Ishikawa (cell line): ENCODE measurements at regions not wholly inside any gene's neighbourhood (a gene's known extent, or its start where the extent isn't known, plus 50 kb on each side); places are given as distances from the start of the nearest gene placed in this dataset.

ENCODE experiments used
- CEBPB ChIP-seq: IDR thresholded peaks from 2 replicates; pipeline ENCODE4 v1.6.1; 2012
- CREB1 ChIP-seq: IDR thresholded peaks from 2 replicates; pipeline ENCODE4 v1.6.1; 2012; ENCODE audit warnings: low read depth
- EGR1 ChIP-seq: IDR thresholded peaks from 2 replicates; pipeline ENCODE4 v1.6.1; 2012
- EP300 ChIP-seq: IDR thresholded peaks from 2 replicates; pipeline ENCODE4 v1.6.1; 2012; ENCODE audit warnings: borderline replicate concordance
- FOXM1 ChIP-seq: IDR thresholded peaks from 2 replicates; pipeline ENCODE4 v1.6.1; 2012; ENCODE audit warnings: low read depth, borderline replicate concordance
- MAX ChIP-seq: IDR thresholded peaks from 2 replicates; pipeline ENCODE4 v1.6.1; 2012
- NFIC ChIP-seq: IDR thresholded peaks from 2 replicates; pipeline ENCODE4 v1.6.1; 2012
- RAD21 ChIP-seq: IDR thresholded peaks from 2 replicates; pipeline ENCODE4 v1.6.1; 2012; ENCODE audit warnings: low read depth
- TAF1 ChIP-seq: IDR thresholded peaks from 2 replicates; pipeline ENCODE4 v1.6.1; 2012; ENCODE audit warnings: low read depth, mild to moderate bottlenecking
- TCF12 ChIP-seq: IDR thresholded peaks from 2 replicates; pipeline ENCODE4 v1.6.1; 2012; ENCODE audit warnings: low read depth
- TEAD4 ChIP-seq: IDR thresholded peaks from 2 replicates; pipeline ENCODE4 v1.6.1; 2012
- YY1 ChIP-seq: IDR thresholded peaks from 2 replicates; pipeline ENCODE4 v1.6.1; 2012; ENCODE audit warnings: low read depth
- ZBTB7A ChIP-seq: IDR thresholded peaks from 2 replicates; pipeline ENCODE4 v1.6.1; 2012; ENCODE audit warnings: low read depth
- TF ChIP-seq, protein P1 (sequence below): IDR thresholded peaks from 2 replicates; pipeline ENCODE4 v1.6.1; 2012; ENCODE audit warnings: low read depth, mild to moderate bottlenecking
- TF ChIP-seq, protein P2 (sequence below): IDR thresholded peaks from 2 replicates; pipeline ENCODE4 v1.6.1; 2012

DNA sequence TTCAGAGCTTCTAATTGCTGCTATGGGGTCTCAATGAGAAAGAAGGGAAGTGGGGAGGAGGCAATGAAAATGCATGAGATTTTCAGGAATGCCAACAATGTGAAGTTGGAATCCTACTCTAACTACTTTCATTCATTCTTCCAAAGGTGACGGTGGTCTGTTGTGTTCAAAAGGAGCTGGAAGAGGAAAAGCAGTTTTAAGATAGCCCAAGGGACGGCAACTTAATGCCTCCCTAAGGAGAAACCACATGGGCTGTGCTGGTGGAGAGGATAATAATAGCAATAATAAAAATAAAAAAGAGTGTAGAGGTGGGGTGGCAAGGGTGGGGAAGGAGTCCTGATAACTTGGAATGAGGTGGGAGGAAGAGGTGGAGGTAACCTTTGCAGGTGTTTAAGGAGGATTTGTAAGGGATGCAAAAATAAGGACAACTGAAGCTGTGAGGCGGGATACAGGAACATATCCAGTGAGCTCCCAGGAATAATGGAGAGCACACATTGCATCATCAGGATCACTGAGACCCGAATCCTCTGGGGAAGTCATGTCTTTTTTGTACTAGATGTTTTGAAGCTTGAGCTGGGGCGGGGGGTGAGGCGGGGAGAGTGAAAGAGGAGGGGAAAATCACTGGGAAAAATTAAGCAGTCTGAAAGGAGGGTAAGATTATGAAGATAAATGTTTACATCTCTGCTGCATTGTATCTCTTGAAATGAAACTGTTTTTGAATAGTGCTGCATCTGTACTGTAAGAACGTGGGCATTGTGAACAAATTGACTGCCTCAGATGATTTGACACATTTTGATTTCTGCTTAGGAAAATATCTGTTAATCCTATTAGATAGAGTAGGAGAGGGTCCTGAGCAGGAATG lies 120.1 kb upstream of the TMEM161B start:
- no peak for TF ChIP-seq MAX
- TF ChIP-seq RAD21 = no peak
- TF ChIP-seq, protein P1, sequence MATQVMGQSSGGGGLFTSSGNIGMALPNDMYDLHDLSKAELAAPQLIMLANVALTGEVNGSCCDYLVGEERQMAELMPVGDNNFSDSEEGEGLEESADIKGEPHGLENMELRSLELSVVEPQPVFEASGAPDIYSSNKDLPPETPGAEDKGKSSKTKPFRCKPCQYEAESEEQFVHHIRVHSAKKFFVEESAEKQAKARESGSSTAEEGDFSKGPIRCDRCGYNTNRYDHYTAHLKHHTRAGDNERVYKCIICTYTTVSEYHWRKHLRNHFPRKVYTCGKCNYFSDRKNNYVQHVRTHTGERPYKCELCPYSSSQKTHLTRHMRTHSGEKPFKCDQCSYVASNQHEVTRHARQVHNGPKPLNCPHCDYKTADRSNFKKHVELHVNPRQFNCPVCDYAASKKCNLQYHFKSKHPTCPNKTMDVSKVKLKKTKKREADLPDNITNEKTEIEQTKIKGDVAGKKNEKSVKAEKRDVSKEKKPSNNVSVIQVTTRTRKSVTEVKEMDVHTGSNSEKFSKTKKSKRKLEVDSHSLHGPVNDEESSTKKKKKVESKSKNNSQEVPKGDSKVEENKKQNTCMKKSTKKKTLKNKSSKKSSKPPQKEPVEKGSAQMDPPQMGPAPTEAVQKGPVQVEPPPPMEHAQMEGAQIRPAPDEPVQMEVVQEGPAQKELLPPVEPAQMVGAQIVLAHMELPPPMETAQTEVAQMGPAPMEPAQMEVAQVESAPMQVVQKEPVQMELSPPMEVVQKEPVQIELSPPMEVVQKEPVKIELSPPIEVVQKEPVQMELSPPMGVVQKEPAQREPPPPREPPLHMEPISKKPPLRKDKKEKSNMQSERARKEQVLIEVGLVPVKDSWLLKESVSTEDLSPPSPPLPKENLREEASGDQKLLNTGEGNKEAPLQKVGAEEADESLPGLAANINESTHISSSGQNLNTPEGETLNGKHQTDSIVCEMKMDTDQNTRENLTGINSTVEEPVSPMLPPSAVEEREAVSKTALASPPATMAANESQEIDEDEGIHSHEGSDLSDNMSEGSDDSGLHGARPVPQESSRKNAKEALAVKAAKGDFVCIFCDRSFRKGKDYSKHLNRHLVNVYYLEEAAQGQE = no peak
- no peak for TF ChIP-seq EGR1
- no peak for TF ChIP-seq CEBPB
- no peak for TF ChIP-seq TAF1
- TF ChIP-seq CREB1 = no peak
- TF ChIP-seq, protein P2, sequence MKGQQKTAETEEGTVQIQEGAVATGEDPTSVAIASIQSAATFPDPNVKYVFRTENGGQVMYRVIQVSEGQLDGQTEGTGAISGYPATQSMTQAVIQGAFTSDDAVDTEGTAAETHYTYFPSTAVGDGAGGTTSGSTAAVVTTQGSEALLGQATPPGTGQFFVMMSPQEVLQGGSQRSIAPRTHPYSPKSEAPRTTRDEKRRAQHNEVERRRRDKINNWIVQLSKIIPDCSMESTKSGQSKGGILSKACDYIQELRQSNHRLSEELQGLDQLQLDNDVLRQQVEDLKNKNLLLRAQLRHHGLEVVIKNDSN = no peak
- TF ChIP-seq ZBTB7A = no peak
- TF ChIP-seq FOXM1 = no peak
- TF ChIP-seq TEAD4 = no peak
- TF ChIP-seq YY1 = no peak
- TF ChIP-seq EP300 = no peak
- no peak for TF ChIP-seq TCF12
- no peak for TF ChIP-seq NFIC

DNA sequence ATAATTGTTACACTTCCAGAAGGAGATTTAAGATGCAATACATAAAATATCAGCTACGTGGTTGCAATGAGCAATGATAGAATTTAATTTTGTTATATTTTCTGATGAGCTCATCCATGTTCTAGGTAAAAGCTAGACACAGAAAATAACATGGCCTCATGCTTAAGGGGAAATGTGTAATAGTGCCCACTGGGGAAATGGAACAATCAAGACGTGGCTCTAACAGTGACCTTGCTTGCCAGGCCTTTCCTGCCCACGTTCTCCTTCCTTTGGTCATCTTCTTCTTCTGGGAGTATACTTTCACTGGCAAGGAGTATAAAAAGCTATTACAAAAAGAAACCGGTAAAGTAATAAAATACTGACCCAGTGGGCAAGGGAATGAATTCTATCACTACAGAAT lies 116.2 kb upstream of the TMEM161B start:
- TF ChIP-seq TAF1 (no peak), MAX (no peak)

- TF ChIP-seq CREB1 (no peak), MAX (no peak), TCF12 (no peak), RAD21 (no peak), NFIC (no peak), TAF1 (no peak), CEBPB (no peak), FOXM1 (no peak), YY1 (no peak), ZBTB7A (no peak), EGR1 (no peak)
- TF ChIP-seq, protein P2 = no peak
- TF ChIP-seq, protein P1 = no peak
Measured at GRCh38 chr5:88380332-88380731, 111.7 kb upstream of the TMEM161B start.

DNA sequence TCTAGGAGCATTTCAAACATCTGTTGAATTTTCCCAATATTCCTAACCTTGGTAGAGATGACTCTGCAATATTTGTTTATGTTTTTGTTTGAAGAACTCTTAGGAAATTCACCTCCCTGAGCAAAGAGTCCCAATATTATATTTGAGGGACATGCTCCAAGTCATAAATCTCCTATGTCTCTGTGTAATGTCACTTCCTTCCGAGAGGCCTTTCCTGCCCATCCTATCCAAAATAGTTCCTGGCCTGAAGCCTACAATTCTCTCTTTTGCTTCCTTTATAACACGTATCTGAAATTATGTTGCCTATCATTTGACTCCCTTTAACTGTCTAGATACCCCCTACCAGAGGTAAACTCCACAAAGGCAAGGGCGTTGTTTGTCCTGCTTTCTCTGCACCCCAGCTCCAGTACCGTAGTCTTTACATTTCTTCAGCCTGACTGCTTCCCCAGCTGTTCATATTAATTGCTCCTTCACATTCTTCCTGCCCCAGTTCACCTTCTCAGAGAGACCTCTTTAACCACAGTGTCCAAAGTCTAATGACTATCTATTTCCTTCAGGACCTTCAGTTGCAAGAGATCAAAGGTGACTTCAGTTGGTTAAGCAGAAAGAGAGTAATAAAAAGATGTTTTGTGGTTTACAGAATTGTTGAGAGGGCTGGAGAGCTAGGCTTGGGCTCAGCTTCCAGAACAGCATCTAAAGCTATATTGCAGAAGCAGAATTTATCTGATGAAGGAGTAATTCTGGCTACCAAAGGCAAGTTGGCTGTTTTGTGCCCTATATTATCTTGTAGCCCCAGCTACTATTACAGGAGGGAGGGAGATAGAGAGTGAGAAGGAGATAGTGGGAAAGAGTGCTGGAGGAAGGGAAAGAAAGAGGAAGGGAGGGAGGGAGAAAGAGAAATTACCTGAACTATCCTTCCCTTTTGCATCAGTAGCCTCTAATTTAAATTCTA lies 109.3 kb upstream of the TMEM161B start:
- no peak for TF ChIP-seq TAF1
- TF ChIP-seq CREB1 = no peak
- no peak for TF ChIP-seq YY1
- TF ChIP-seq EGR1 = no peak
- no peak for TF ChIP-seq EP300

DNA sequence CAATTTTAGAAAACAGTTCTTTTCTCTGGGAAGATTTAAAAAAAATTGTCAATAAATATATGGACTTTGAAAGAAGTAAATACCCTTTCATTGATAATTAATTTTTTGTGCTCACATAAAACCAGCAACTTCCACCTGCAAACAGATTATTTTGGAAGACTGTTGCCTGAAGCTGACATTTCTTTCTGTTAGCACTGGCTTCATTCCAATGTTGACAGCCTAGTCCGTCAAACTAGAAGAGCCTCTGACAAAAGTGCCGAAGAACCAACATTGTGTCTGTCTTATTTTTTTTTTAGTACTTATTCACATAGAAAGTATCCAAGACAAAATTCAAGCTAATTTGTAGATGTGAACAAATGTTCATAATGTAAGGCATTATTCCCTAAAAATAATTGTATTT lies 108.6 kb upstream of the TMEM161B start:
- TF ChIP-seq ZBTB7A (no peak), MAX (no peak), NFIC (no peak), YY1 (no peak), CREB1 (no peak)
